Endothelial cell of umbilical vein (primary cell): ENCODE measurements at regions not wholly inside any gene's neighbourhood (a gene's known extent, or its start where the extent isn't known, plus 50 kb on each side); places are given as distances from the start of the nearest gene placed in this dataset.

Source experiments
- BruUV-seq: library from RNA; stranded (reverse); fragments of 400-500 nt; replicated peaks from 2 replicates; lab custom pipeline; 2021; lab: Mats Ljungman, UMichigan
- CTCF ChIA-PET: fragments of 300-600, 350-600 bp; sonication (Branson Sonifier 250); formaldehyde crosslinking; loops from one replicate; lab custom pipeline; 2021; ENCODE audit warnings: antibody characterized with exemption, inconsistent platforms; lab: Charles Lee
- POLR2A ChIA-PET: fragments of 300-600, 350-600 bp; sonication (Branson Sonifier 250); formaldehyde crosslinking; loops from one replicate; lab custom pipeline; 2021; ENCODE audit warnings: antibody characterized with exemption, inconsistent platforms; lab: Charles Lee
- DNase-seq: peaks from one replicate; pipeline ENCODE4 v3.0.0-alpha.2; 2011; ENCODE audit warnings: low read depth, low spot score
- FAIRE-seq: peaks from 2 replicates; lab custom pipeline; 2011; peaks lifted over from hg19 to GRCh38; lab: Jason Lieb, UNC
- H2AFZ ChIP-seq: 2 replicates; pipeline ENCODE4 v1.6.0; 2012; ENCODE audit warnings: low read depth, low read length, control low read depth, inconsistent platforms
- H3K27ac ChIP-seq: 2 replicates; pipeline ENCODE4 v1.5.1; 2011; ENCODE audit warnings: low read depth, mild to moderate bottlenecking, control low read depth, low read length, moderate library complexity; ENCODE audit not compliant: insufficient read depth
- H3K27me3 ChIP-seq, 2 experiments: 2 replicates each; pipeline versions ENCODE4 v1.6.0 to v1.6.1; 2011; ENCODE audit warnings: low read length in 2 of 2, mixed read lengths in 1 of 2; ENCODE audit not compliant: control insufficient read depth in 2 of 2, insufficient read depth in 2 of 2
- H3K36me3 ChIP-seq, 2 experiments: 2 replicates in 1 of 2; 3 replicates in 1 of 2; pipeline ENCODE4 v1.5.1; 2011; ENCODE audit warnings: low read length in 2 of 2, mild to moderate bottlenecking in 1 of 2, moderate library complexity in 1 of 2; ENCODE audit not compliant: control insufficient read depth in 2 of 2, insufficient read depth in 2 of 2; ENCODE audit errors: extremely low read depth in 1 of 2
- H3K4me1 ChIP-seq: 3 replicates; pipeline ENCODE4 v1.5.1; 2011; ENCODE audit warnings: mild to moderate bottlenecking, low read length; ENCODE audit not compliant: control insufficient read depth, insufficient read depth; ENCODE audit errors: extremely low read depth
- H3K4me2 ChIP-seq: 2 replicates; pipeline ENCODE4 v1.6.1; 2011; ENCODE audit warnings: low read length, control low read depth, mixed read lengths; ENCODE audit not compliant: insufficient read depth
- H3K4me3 ChIP-seq, 3 experiments: fragments of 200-600 bp in 1 of 3; sonication (generic), shearing (Covaris generic) in 1 of 3; replicated peaks in 1 of 3; 2 replicates each; pipeline ENCODE4 v1.5.1; 2011 to 2016; ENCODE audit warnings: control low read depth in 3 of 3, low read length in 3 of 3, mild to moderate bottlenecking in 2 of 3, inconsistent platforms in 1 of 3, low read depth in 1 of 3, moderate library complexity in 1 of 3; ENCODE audit not compliant: insufficient read depth in 1 of 3
- H3K79me2 ChIP-seq: 2 replicates; pipeline ENCODE4 v1.6.0; 2012; ENCODE audit warnings: low read length, inconsistent platforms; ENCODE audit not compliant: control insufficient read depth, insufficient read depth
- H3K9ac ChIP-seq: replicated peaks from 2 replicates; pipeline ENCODE3; 2011; ENCODE audit warnings: low read length, control low read depth; ENCODE audit not compliant: insufficient read depth; ENCODE audit errors: extremely low read depth
- H3K9me1 ChIP-seq: replicated peaks from 3 replicates; pipeline ENCODE4 v1.6.0; 2011; ENCODE audit warnings: mild to moderate bottlenecking, low read length; ENCODE audit not compliant: control insufficient read depth, insufficient read depth; ENCODE audit errors: extremely low read depth
- H3K9me3 ChIP-seq: replicated peaks from 2 replicates; pipeline ENCODE4 v1.5.1; 2012; ENCODE audit warnings: low read length, inconsistent platforms; ENCODE audit not compliant: control insufficient read depth, insufficient read depth
- H4K20me1 ChIP-seq: replicated peaks from 2 replicates; pipeline ENCODE3; 2011; ENCODE audit warnings: mild to moderate bottlenecking, low read length; ENCODE audit not compliant: control insufficient read depth, insufficient read depth; ENCODE audit errors: extremely low read depth
- EZH2 ChIP-seq: IDR thresholded peaks from 2 replicates; pipeline ENCODE4 v1.6.1; 2012; ENCODE audit warnings: borderline replicate concordance, low read depth, mild to moderate bottlenecking, moderate library complexity, low read length, inconsistent platforms; ENCODE audit not compliant: severe bottlenecking
- FOS ChIP-seq: IDR thresholded peaks from 2 replicates; pipeline ENCODE4 v1.6.1; 2011; ENCODE audit warnings: mild to moderate bottlenecking, low read length, moderate library complexity, borderline replicate concordance; ENCODE audit not compliant: insufficient read depth
- GATA2 ChIP-seq: IDR thresholded peaks from 2 replicates; pipeline ENCODE4 v1.7.0; 2011; ENCODE audit warnings: low read depth, mild to moderate bottlenecking, moderate library complexity, mixed read lengths, low read length; ENCODE audit not compliant: insufficient read length, insufficient read depth
- JUN ChIP-seq: IDR thresholded peaks from 2 replicates; pipeline ENCODE4 v1.6.1; 2011; ENCODE audit warnings: borderline replicate concordance, low read depth; ENCODE audit not compliant: insufficient read length, insufficient read depth
- MYC ChIP-seq: IDR thresholded peaks from one replicate; pipeline ENCODE4 v1.6.1; 2011; ENCODE audit warnings: mild to moderate bottlenecking, low read depth, low read length
- POLR2A ChIP-seq: IDR thresholded peaks from 2 replicates; pipeline ENCODE4 v1.6.1; 2012; ENCODE audit warnings: low read depth, mild to moderate bottlenecking, control low read depth, low read length
- POLR2AphosphoS5 ChIP-seq: IDR thresholded peaks from 2 replicates; pipeline ENCODE4 v1.6.1; 2012; ENCODE audit warnings: low read depth, mild to moderate bottlenecking, control low read depth, low read length, moderate library complexity; ENCODE audit not compliant: insufficient read depth
- dilution Hi-C: fragments of 300-500 bp; cut with MboI; formaldehyde crosslinking; loops from one replicate; pipeline ENCODE4 v1.15.0; 2019; ENCODE audit warnings: low sequenced_read_pairs; ENCODE audit not compliant: extremely low pct_ligation_motif_present
- intact Hi-C: fragments of 100-400 bp; cut with micrococcal nuclease; formaldehyde crosslinking; loops from one replicate; pipeline ENCODE4 v1.10.0; 2022
- TF ChIP-seq, protein P1 (sequence below), 2 donors: IDR thresholded peaks; 1 replicate in 1 of 2; 2 replicates in 1 of 2; pipeline ENCODE4 v1.5.1; 2011; ENCODE audit warnings: low read length in 2 of 2, mild to moderate bottlenecking in 2 of 2, moderate library complexity in 2 of 2, control low read depth in 1 of 2, inconsistent platforms in 1 of 2, low read depth in 1 of 2; ENCODE audit not compliant: insufficient read depth in 1 of 2; ENCODE audit errors: extremely low read depth in 1 of 2
- TF ChIP-seq, protein P2 (sequence below): IDR thresholded peaks from 2 replicates; pipeline ENCODE4 v1.6.1; 2011; ENCODE audit not compliant: insufficient read depth, insufficient read length

DNA sequence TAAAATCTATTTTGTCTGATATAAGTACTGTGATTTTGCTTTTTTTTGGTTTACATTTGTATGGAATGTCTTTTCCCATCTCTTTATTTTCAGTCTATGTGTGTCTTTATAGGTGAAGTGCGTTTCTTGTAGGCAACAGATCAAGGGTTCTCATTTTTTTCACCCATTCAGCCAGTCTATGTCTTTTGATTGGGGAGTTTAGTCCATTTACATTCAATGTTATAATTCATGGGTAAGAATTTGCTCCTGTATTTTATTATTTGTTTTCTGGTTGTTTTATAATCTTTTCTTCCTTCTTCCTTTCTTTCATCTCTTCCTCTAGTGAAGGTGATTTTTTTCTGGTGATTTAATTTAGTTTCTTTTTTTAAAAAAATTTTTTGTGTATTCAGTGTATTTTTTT, 104.8 kb upstream of the TMEM229A start:
- no peak overlapping the region for H3K9ac ChIP-seq
- H3K27me3 ChIP-seq, result no peaks in the 10 kb centered on the region
- H3K79me2 ChIP-seq, result no peaks in the 10 kb centered on the region
- H3K4me2 ChIP-seq, result no peak overlapping the region
- H3K9me3 ChIP-seq, result no peaks in the 10 kb centered on the region
- no peak overlapping the region for H3K27ac ChIP-seq
- ChIA-PET CTCF (no interaction called here), POLR2A (no interaction called here)
- TF ChIP-seq GATA2, result no peak
- no peak for TF ChIP-seq POLR2AphosphoS5
- TF ChIP-seq POLR2A, result no peak
- no peak for TF ChIP-seq EZH2
- TF ChIP-seq JUN, result no peak
- TF ChIP-seq, protein P1, sequence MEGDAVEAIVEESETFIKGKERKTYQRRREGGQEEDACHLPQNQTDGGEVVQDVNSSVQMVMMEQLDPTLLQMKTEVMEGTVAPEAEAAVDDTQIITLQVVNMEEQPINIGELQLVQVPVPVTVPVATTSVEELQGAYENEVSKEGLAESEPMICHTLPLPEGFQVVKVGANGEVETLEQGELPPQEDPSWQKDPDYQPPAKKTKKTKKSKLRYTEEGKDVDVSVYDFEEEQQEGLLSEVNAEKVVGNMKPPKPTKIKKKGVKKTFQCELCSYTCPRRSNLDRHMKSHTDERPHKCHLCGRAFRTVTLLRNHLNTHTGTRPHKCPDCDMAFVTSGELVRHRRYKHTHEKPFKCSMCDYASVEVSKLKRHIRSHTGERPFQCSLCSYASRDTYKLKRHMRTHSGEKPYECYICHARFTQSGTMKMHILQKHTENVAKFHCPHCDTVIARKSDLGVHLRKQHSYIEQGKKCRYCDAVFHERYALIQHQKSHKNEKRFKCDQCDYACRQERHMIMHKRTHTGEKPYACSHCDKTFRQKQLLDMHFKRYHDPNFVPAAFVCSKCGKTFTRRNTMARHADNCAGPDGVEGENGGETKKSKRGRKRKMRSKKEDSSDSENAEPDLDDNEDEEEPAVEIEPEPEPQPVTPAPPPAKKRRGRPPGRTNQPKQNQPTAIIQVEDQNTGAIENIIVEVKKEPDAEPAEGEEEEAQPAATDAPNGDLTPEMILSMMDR (IDR thresholded peaks at IDR 0.05; ENCODE audit: extremely low read depth in 1 of 2, insufficient read depth in 1 of 2, low read depth in 1 of 2, low read length in 2 of 2), result no peak
- TF ChIP-seq MYC, result no peak
- no peak for TF ChIP-seq FOS
- TF ChIP-seq, protein P2, sequence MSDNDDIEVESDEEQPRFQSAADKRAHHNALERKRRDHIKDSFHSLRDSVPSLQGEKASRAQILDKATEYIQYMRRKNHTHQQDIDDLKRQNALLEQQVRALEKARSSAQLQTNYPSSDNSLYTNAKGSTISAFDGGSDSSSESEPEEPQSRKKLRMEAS, result no peak
- FAIRE-seq (no peak), DNase-seq (no peak)
- H3K36me3 ChIP-seq, result no peaks in the 10 kb centered on the region
- no peaks in the 10 kb centered on the region for H3K9me1 ChIP-seq
- no peaks in the 10 kb centered on the region for H3K4me1 ChIP-seq
- no TSS peak for BruUV-seq
- H4K20me1 ChIP-seq, result no peaks in the 10 kb centered on the region
- no peak overlapping the region for H3K4me3 ChIP-seq
- intact Hi-C loops, result no loop called here
- H2AFZ ChIP-seq, result no peak overlapping the region
- dilution Hi-C loops, result no loop called here
